Right lung (tissue), 2 donors: ENCODE measurements at regions not wholly inside any gene's neighbourhood (a gene's known extent, or its start where the extent isn't known, plus 50 kb on each side); places are given as distances from the start of the nearest gene placed in this dataset.
"Not testable (repeated sequence)": the region's sequence is repeated elsewhere in the genome, so short reads cannot be mapped to it uniquely, and the experiment has no call there.

Source experiments
- DNase-seq, 2 donors: peaks; one replicate each; pipeline ENCODE4 v3.0.0-alpha.2; 2013

GRCh38 chr3:171915275-171915674 is 72.1 kb downstream of the TMEM212 start:
- no peak for DNase-seq

DNA sequence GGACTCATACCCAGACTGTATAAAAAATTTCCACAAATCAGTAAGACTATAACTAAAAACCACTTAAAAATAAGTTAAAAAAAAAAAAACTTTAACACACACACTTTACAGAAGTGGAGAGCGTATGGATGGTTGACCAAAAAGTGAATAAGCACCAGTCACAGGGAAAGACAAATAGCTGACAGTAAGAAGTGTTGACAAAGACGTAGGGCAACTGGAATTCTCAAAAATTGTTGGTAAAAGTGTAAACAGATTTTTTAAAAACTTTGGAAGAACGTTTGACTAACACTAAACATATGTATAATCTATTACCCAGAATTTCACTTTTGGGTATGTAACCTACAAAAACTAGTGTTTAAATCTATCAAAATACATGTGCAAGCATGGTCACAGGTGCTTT is 73.7 kb downstream of the TMEM212 start:
- no peak for DNase-seq

DNA sequence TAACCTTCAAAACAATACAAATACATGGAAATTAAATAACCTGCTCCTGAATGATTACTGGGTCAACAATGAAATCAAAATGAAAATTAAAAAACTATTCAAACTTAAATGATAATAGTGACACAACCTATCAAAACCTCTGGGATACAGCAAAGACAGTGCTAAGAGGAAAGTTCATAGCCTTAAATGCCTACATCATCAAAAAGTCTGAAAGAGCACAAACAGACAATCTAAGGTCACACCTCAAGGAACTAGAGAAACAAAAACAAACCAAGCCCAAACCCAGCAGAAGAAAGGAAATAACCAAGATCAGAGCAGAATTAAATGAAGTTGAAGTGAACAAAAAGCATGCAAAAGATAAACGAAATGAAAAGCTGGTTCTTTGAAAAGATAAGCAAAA is 79.5 kb downstream of the TMEM212 start:
- DNase-seq = not testable (repeated sequence)

DNA sequence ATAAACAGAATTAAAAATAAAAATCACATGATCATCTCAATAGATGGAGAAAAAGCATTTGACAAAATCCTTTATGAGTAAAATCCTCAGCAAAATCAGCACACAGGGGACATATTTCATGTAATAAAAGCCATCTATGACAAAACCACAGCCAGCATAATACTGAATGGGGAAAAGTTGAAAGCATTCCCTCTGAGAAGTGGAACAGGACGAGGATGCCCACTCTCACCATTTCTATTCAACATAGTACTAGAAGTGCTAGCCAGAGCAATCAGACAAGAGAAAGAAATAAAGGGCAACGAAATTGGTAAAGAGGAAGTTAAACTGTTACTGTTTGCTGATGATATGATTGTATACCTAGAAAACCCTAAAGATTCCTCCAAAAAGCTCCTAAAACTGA is 80.5 kb downstream of the TMEM212 start:
- DNase-seq = not testable (repeated sequence)

DNA sequence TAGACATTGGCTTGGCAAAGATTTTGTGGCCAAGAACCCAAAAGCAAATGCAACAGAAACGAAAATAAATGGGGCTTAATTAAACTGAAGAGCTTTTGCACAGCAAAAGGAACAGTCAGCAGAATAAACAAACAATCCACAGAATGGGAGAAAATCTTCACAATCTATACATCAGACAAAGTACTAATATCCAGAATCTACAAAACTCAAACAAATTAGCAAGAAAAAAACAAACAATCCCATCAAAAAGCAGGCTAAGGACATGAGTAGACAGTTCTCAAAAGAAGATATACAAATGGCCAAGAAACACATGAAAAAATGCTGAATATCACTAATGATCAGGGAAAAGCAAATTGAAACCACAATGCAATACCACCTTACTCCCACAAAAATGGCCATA is 81.7 kb downstream of the TMEM212 start:
- not testable (repeated sequence) for DNase-seq

DNA sequence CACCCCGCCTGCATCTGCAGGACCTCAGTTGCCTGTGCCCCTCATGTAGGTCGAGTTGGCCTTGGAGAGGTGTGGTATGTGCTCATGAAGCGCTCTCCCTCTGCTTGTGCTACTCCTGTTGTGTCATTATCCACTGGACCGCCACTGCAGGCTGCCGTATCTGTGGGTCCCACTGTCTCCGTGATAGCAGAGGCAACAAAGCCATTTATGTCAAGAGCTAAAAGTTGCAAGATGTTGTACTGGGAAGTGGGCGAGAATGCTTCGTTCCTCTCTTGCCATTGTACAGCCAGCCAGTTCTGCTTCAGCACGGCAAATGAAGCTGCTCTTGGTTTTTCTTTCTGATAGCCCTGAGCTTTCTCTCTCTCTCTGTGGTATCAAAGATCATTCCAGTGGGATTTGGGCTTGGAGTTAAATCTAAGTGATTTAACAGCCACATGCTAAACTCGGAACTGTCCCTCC is 89.0 kb downstream of the TMEM212 start:
- no peak for DNase-seq

- no peak for DNase-seq
These were observed 90.3 kb downstream of the TMEM212 start for GRCh38 chr3:171933441-171933840.

DNA sequence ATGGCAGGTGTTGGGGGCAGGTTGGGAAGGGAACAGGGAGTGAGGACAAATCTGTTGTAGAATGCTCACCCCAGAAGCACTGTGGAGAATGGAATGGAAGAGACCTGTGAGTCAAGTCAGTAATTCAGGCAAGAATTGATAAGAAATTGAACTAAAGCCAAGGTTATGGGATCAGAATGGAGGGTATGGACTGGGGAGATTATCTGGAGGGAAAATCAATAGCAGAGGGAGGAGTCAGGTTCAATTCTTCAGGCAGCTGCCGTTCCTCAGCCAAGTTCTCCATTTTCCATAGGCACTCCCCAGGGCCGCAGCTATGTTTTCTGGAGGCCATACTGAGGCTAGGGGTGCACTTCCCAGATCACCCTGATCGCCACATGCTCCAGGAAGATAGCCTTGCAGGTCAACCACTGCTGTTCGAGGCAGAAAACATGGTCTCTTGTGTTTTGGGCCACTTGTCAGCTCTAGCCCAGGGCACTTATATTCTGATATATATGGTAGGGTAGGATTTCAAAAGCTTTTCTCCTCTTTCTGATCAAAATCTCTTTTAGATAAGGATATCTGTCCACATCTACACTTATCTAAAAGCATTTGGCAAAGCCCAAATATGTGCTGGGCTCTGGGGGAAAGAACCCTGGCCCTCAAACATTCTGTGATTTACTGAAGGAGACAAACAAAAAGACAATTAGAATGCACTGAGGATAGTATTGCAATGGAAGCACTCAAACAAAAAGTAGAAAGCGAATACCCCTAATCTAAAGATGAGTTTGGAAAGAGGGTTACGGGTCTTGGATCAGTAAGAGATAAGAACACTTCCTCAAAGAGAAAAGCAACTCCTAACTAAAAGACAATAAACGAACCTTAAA is 92.3 kb downstream of the TMEM212 start:
- DNase-seq = no peak

GRCh38 chr3:171936191-171936841 is 93.2 kb downstream of the TMEM212 start:
- DNase-seq = no peak

DNA sequence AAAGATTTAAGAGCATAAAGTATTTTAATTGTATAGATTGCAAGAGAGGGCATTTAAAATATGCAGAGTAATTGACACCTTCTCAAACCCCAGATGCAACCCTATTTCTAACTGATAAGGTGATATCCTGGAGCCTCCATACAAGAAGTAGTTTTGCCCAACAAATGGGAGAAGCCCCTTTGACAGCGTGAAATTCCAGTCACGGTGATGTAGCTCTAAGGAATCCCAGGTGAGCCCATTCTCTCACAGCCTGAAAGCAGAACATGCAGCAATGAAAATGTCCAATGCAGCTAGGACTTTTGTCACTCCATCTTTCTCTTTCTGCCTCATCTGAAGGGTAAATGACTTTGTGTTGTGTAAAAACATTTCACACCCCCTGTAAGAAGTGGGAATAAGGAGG is 96.4 kb downstream of the TMEM212 start:
- DNase-seq = no peak

GRCh38 chr3:171940151-171940649 is 97.1 kb downstream of the TMEM212 start:
- DNase-seq = no peak

DNA sequence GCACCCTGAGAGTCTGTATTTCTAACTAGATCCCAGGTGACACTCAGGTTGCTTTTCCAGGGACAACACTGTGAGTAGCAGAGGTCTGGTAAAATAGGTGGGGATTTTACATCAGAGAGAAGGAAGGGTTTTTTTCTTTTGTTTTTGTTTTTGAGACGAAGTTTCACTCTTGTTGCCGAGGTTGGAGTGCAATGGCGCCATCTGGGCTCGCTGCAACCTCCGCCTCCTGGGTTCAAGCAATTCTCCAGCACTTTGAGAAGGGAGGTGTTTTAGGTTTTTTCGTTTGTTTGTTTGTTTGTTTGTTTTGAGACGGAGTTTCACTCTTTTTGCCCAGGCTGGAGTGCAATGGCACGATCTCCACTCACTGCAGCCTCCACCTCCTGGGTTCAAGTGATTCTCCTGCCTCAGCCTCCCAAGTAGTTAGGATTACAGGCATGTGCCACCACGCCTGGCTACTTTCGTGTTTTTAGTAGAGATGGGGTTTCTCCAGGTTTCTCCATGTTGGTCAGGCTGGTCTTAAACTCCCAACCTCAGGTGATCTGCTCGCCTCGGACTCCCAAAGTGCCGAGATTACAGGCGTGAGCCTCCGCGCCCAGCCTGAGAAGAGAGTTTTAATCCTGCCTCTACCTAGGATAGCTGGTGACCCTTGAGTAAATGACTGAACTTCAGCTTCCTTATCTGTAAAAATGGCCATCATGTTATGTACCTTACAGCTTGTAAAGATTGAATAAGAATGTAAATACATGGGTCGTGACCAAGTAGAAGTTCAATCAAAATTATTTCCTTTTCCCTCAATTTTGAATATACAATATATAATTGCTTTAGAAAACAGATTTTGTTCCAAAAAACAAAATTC is 95.9 kb upstream of the FNDC3B start:
- DNase-seq = no peak

- DNase-seq = no peak
These were observed 95.0 kb upstream of the FNDC3B start for GRCh38 chr3:171944118-171945016.

- DNase-seq = no peak
These were observed 90.7 kb upstream of the FNDC3B start for GRCh38 chr3:171948674-171949073.

- DNase-seq = no peak
These were observed 89.8 kb upstream of the FNDC3B start for GRCh38 chr3:171949554-171949953.

DNA sequence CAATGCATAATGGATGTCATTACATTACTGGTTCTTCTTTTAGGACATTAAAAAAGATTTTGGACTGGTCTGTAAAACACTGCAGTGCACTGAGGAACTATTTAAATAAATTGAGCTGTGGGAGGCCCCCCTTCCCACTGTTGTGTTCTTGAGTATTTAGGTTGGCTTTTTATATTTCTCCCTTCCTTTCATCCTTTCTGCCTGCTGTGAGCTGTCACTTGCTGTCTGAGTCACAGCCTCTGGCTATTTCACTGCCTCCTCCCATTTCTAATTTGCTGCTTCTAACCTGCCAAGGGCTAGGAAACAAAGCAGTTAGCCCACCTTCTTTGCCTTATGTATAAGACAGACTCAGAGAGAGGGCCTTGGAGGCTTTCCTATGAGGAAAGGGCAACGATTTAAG is 89.0 kb upstream of the FNDC3B start:
- DNase-seq = no peak

- DNase-seq = no peak
These were observed 87.8 kb upstream of the FNDC3B start for GRCh38 chr3:171951597-171951996.

DNA sequence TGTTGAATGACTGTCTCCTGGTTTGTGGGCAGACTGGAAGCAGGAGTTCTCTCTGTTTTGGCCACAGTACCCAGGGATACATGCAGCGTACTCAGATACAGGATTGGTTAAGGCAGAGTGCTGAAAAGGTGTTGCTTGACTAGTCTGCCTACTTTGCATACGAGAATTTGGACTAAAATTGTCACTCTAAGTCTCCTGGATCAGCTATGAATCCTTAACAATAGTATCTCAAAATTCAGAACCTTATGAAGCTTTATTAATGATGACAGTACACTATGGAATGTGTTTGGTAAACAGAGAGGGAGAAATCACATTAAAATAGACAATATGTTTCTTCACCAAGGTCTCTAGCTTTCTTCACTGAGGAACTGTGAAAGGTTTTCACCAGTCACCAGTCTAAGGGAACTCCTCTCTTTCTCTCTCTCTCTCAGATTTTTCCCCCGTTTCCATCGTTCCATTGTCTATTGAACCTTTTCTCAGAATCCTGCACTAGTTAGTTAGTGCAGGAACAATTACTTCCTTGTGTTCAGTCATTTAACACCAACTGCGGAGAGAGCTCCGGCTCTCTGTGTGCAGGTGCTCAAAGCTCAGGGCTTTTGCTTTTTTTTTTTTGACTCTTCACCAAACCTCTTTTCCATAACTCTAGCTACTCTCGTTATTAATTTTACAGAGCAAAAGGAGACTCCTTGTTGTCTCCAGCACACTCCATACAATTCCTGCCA is 85.9 kb upstream of the FNDC3B start:
- no peak for DNase-seq

DNA sequence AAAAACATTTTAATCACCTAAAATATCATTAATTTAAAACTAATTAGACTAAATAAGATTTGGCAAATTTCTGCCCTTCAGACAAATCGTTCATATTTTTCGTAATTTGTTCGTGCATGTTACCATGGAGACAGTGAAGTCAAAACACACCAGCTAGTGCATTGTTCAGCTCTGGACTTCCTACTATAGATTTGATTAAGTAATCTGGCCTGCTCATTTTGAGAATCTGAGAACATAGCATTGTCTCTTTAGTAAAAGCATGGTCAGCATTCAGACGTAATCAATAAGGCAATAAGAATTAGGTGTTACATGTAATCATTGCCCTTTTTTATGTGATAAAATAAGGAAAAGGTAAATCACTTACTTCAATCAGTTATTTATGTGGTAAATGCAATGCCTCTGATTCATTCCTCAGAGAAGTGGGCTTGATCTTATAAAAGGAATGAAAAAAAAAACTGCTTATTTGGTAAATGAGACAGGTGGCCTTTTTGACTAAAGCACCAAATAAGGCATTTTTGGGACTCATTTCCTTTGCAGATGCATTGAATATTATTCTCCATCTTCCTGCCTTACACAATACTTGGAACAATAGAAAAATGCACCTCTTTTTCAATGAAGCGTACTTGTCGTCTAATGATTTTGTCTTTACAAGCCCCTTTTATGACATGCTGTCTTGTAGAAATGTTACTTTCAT is 84.5 kb upstream of the FNDC3B start:
- no peak for DNase-seq

DNA sequence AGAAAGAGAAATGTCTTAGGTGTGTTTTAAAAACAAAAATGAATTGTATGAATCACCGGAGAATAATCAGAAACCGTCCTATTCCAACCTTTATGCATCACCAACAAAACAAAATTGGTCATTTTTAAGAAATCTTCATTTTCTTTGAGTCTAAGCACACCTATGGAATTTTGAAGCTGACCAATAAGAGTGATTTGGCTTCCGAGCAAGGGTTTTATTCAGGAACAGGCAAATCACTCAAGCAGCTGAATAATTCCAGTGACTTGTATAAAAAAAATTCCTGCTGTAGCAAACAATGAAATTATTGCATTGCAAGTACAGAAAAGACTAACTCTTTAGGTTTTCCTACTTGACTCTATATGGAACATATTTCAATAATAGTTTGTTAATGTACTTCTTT is 83.8 kb upstream of the FNDC3B start:
- DNase-seq = no peak
